Chondrocyte (in vitro differentiated cells): ENCODE measurements at regions not wholly inside any gene's neighbourhood (a gene's known extent, or its start where the extent isn't known, plus 50 kb on each side); places are given as distances from the start of the nearest gene placed in this dataset.
A peak's percentile ranks its signal among the peaks of the same experiment; 100 is the strongest.

Experiments
- DNase-seq: peaks from one replicate; pipeline ENCODE4 v3.0.0; 2021; ENCODE audit warnings: mixed read lengths, low spot score
- H3K27ac Mint-ChIP-seq: one replicate; pipeline ENCODE4 v1.8.0; 2021; ENCODE audit warnings: mild to moderate bottlenecking, moderate library complexity, mixed read lengths; ENCODE audit not compliant: unreplicated experiment
- H3K27me3 Mint-ChIP-seq: 2 replicates; pipeline ENCODE4 v1.8.0; 2021; ENCODE audit warnings: low read depth, mixed read lengths
- H3K36me3 Mint-ChIP-seq: 2 replicates; pipeline ENCODE4 v1.8.0; 2021; ENCODE audit warnings: low read depth, mixed read lengths
- H3K4me1 Mint-ChIP-seq: 2 replicates; pipeline ENCODE4 v1.8.0; 2021; ENCODE audit warnings: low read depth, mild to moderate bottlenecking, mixed read lengths
- H3K4me3 Mint-ChIP-seq: one replicate; pipeline ENCODE4 v1.8.0; 2021; ENCODE audit warnings: mild to moderate bottlenecking, moderate library complexity, mixed read lengths; ENCODE audit not compliant: unreplicated experiment
- H3K9me3 Mint-ChIP-seq: 2 replicates; pipeline ENCODE4 v1.8.0; 2021; ENCODE audit warnings: low read depth, mixed read lengths
- TF ChIP-seq, protein P1 (sequence below): fragments of 200-600 bp; sonication (generic); IDR thresholded peaks from 2 replicates; pipeline ENCODE4 v1.5.0; 2021; ENCODE audit warnings: antibody characterized with exemption, mild to moderate bottlenecking, moderate library complexity

GRCh38 chr5:68478301-68479095 lies 262.9 kb downstream of the PIK3R1 start:
- TF ChIP-seq, protein P1, sequence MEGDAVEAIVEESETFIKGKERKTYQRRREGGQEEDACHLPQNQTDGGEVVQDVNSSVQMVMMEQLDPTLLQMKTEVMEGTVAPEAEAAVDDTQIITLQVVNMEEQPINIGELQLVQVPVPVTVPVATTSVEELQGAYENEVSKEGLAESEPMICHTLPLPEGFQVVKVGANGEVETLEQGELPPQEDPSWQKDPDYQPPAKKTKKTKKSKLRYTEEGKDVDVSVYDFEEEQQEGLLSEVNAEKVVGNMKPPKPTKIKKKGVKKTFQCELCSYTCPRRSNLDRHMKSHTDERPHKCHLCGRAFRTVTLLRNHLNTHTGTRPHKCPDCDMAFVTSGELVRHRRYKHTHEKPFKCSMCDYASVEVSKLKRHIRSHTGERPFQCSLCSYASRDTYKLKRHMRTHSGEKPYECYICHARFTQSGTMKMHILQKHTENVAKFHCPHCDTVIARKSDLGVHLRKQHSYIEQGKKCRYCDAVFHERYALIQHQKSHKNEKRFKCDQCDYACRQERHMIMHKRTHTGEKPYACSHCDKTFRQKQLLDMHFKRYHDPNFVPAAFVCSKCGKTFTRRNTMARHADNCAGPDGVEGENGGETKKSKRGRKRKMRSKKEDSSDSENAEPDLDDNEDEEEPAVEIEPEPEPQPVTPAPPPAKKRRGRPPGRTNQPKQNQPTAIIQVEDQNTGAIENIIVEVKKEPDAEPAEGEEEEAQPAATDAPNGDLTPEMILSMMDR: no peak
- H3K27ac Mint-ChIP-seq: peak overlapping the region; percentile 13
- no peak for DNase-seq
- no peaks in the 10 kb centered on the region for H3K36me3 Mint-ChIP-seq
- H3K4me1 Mint-ChIP-seq: peaks cover 25% of the 10 kb centered on the region
- H3K4me3 Mint-ChIP-seq: no peak overlapping the region
- no peaks in the 10 kb centered on the region for H3K27me3 Mint-ChIP-seq
- no peaks in the 10 kb centered on the region for H3K9me3 Mint-ChIP-seq

DNA sequence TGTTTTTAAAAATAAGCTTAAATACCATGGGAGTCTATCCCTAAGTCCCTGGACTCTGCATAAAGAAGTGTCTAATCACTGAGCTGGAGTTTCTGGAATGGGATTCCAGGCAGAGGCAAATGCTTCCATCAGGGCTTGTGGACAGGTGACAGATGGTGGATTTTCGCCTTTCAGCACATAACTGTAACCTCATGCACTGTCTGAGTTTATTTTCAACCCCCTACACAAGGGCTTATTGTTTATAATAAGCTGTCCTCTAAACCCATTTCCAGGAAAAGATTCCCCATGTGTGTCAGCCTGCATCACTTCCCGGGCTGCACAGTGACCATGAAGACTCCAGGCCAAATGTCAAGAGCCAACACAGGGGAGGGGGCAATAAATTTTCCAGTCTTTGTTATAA lies 264.0 kb downstream of the PIK3R1 start:
- Mint-ChIP-seq H3K4me1 (peaks cover 25% of the 10 kb centered on the region), H3K27ac (no peak overlapping the region), H3K9me3 (no peaks in the 10 kb centered on the region), H3K27me3 (no peaks in the 10 kb centered on the region), H3K36me3 (no peaks in the 10 kb centered on the region), H3K4me3 (no peak overlapping the region)
- no peak for DNase-seq
- TF ChIP-seq, protein P1: no peak

GRCh38 chr5:68480335-68480940 lies 264.9 kb downstream of the PIK3R1 start:
- TF ChIP-seq, protein P1: no peak
- Mint-ChIP-seq H3K9me3 (no peaks in the 10 kb centered on the region), H3K27ac (no peak overlapping the region), H3K4me1 (peaks cover 25% of the 10 kb centered on the region), H3K36me3 (no peaks in the 10 kb centered on the region), H3K4me3 (no peak overlapping the region), H3K27me3 (no peaks in the 10 kb centered on the region)
- DNase-seq: no peak

GRCh38 chr5:68482199-68482598 lies 266.6 kb downstream of the PIK3R1 start:
- Mint-ChIP-seq H3K9me3 (peaks cover 1% of the 10 kb centered on the region), H3K27ac (no peak overlapping the region), H3K36me3 (no peaks in the 10 kb centered on the region), H3K27me3 (no peaks in the 10 kb centered on the region), H3K4me1 (peaks cover 25% of the 10 kb centered on the region), H3K4me3 (no peak overlapping the region)
- TF ChIP-seq, protein P1: no peak
- no peak for DNase-seq

- Mint-ChIP-seq H3K27ac (no peak overlapping the region), H3K4me1 (peaks cover 9% of the 10 kb centered on the region), H3K36me3 (peaks cover 3% of the 10 kb centered on the region), H3K4me3 (no peak overlapping the region), H3K9me3 (peaks cover 12% of the 10 kb centered on the region), H3K27me3 (no peaks in the 10 kb centered on the region)
- TF ChIP-seq, protein P1: no peak
- no peak for DNase-seq
Observed at GRCh38 chr5:68484307-68485068, 268.9 kb downstream of the PIK3R1 start.
